Neural cell (in vitro differentiated cells): ENCODE measurements at regions not wholly inside any gene's neighbourhood (a gene's known extent, or its start where the extent isn't known, plus 50 kb on each side); places are given as distances from the start of the nearest gene placed in this dataset.

Experiments
- EP300 ChIP-seq: fragments of 450-650 bp; conservative IDR thresholded peaks from 2 replicates; pipeline ENCODE4 v1.6.1; 2014; ENCODE audit warnings: antibody characterized with exemption, mild to moderate bottlenecking, moderate library complexity; ENCODE audit not compliant: poor library complexity, severe bottlenecking
- EZH2 ChIP-seq: fragments of 200-600, 300-800 bp; shearing (Covaris generic), sonication (generic); IDR thresholded peaks from 2 replicates; pipeline ENCODE4 v1.6.1; 2014; ENCODE audit warnings: antibody characterized with exemption, low read length, borderline replicate concordance, mild to moderate bottlenecking; ENCODE audit not compliant: insufficient read depth, poor library complexity, severe bottlenecking
- MXI1 ChIP-seq: fragments of 450-650 bp; conservative IDR thresholded peaks from 2 replicates; pipeline ENCODE4 v1.6.1; 2014; ENCODE audit warnings: antibody characterized with exemption, mild to moderate bottlenecking; ENCODE audit not compliant: poor library complexity, severe bottlenecking
- POLR2AphosphoS5 ChIP-seq: IDR thresholded peaks from 2 replicates; pipeline ENCODE4 v1.6.1; 2012
- RAD21 ChIP-seq: fragments of 450-650 bp; conservative IDR thresholded peaks from 2 replicates; pipeline ENCODE4 v1.6.1; 2014; ENCODE audit warnings: antibody characterized with exemption, mild to moderate bottlenecking, moderate library complexity
- SMC3 ChIP-seq: fragments of 450-650 bp; conservative IDR thresholded peaks from 2 replicates; pipeline ENCODE4 v1.6.1; 2014; ENCODE audit warnings: antibody characterized with exemption, mild to moderate bottlenecking, moderate library complexity; ENCODE audit not compliant: poor library complexity
- TAF1 ChIP-seq: IDR thresholded peaks from 2 replicates; pipeline ENCODE4 v1.6.1; 2012; ENCODE audit warnings: low read depth
- TF ChIP-seq, protein P1 (sequence below): fragments of 450-650 bp; IDR thresholded peaks from 2 replicates; pipeline ENCODE4 v1.5.1; 2014; ENCODE audit warnings: antibody characterized with exemption, mild to moderate bottlenecking, moderate library complexity; ENCODE audit not compliant: poor library complexity, severe bottlenecking
- TF ChIP-seq, protein P2 (sequence below): IDR thresholded peaks from 2 replicates; pipeline ENCODE4 v1.6.1; 2012; ENCODE audit warnings: borderline replicate concordance

DNA sequence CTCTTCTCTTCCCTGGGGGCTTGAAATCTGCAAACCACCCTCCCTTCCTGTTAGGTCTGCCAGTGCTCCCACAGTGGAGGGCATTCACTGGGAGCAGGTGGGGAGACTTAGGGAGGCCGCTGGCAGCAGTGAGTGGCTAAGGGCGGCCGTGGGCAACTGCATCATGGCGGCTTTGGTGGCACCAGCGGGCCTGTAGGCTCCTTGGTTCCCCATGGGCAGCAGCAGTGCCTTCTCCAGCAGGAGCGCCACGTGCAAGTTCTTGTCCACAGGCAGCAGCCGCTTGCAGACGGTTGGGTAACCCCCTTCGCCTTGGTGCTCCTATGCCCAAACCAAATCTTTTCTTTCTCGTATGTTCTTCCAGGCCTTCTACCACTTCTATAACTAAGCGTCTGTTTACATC, 158.2 kb downstream of the SREK1 start:
- TF ChIP-seq, protein P1, sequence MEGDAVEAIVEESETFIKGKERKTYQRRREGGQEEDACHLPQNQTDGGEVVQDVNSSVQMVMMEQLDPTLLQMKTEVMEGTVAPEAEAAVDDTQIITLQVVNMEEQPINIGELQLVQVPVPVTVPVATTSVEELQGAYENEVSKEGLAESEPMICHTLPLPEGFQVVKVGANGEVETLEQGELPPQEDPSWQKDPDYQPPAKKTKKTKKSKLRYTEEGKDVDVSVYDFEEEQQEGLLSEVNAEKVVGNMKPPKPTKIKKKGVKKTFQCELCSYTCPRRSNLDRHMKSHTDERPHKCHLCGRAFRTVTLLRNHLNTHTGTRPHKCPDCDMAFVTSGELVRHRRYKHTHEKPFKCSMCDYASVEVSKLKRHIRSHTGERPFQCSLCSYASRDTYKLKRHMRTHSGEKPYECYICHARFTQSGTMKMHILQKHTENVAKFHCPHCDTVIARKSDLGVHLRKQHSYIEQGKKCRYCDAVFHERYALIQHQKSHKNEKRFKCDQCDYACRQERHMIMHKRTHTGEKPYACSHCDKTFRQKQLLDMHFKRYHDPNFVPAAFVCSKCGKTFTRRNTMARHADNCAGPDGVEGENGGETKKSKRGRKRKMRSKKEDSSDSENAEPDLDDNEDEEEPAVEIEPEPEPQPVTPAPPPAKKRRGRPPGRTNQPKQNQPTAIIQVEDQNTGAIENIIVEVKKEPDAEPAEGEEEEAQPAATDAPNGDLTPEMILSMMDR: no peak
- TF ChIP-seq SMC3 (no peak), EZH2 (no peak), POLR2AphosphoS5 (no peak), EP300 (no peak), RAD21 (no peak), TAF1 (no peak), MXI1 (no peak)
- TF ChIP-seq, protein P2, sequence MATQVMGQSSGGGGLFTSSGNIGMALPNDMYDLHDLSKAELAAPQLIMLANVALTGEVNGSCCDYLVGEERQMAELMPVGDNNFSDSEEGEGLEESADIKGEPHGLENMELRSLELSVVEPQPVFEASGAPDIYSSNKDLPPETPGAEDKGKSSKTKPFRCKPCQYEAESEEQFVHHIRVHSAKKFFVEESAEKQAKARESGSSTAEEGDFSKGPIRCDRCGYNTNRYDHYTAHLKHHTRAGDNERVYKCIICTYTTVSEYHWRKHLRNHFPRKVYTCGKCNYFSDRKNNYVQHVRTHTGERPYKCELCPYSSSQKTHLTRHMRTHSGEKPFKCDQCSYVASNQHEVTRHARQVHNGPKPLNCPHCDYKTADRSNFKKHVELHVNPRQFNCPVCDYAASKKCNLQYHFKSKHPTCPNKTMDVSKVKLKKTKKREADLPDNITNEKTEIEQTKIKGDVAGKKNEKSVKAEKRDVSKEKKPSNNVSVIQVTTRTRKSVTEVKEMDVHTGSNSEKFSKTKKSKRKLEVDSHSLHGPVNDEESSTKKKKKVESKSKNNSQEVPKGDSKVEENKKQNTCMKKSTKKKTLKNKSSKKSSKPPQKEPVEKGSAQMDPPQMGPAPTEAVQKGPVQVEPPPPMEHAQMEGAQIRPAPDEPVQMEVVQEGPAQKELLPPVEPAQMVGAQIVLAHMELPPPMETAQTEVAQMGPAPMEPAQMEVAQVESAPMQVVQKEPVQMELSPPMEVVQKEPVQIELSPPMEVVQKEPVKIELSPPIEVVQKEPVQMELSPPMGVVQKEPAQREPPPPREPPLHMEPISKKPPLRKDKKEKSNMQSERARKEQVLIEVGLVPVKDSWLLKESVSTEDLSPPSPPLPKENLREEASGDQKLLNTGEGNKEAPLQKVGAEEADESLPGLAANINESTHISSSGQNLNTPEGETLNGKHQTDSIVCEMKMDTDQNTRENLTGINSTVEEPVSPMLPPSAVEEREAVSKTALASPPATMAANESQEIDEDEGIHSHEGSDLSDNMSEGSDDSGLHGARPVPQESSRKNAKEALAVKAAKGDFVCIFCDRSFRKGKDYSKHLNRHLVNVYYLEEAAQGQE: no peak
